ENCODE measurements at regions not wholly inside any gene's neighbourhood (a gene's known extent, or its start where the extent isn't known, plus 50 kb on each side); places are given as distances from the start of the nearest gene placed in this dataset.

DNA sequence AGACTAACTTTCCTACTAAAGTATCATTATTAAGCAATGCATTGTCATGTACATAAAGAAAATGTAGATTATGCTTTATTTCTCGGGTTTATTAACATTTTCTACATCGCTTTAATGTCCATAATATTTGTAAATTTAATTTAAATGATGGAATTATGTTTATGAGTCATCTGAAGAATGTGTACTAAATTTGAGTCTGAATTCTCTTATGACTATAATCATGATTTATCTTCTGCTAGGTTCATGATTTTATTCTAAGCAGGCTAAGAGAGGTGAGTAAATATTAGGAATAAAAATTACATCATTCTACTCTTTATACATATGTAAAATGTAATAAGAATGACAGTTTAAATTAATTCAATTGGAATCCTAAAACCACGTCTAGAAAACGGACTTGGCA, 206.3 kb upstream of the NOL4 start:
- TF ChIP-seq, protein P1, sequence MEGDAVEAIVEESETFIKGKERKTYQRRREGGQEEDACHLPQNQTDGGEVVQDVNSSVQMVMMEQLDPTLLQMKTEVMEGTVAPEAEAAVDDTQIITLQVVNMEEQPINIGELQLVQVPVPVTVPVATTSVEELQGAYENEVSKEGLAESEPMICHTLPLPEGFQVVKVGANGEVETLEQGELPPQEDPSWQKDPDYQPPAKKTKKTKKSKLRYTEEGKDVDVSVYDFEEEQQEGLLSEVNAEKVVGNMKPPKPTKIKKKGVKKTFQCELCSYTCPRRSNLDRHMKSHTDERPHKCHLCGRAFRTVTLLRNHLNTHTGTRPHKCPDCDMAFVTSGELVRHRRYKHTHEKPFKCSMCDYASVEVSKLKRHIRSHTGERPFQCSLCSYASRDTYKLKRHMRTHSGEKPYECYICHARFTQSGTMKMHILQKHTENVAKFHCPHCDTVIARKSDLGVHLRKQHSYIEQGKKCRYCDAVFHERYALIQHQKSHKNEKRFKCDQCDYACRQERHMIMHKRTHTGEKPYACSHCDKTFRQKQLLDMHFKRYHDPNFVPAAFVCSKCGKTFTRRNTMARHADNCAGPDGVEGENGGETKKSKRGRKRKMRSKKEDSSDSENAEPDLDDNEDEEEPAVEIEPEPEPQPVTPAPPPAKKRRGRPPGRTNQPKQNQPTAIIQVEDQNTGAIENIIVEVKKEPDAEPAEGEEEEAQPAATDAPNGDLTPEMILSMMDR (IDR thresholded peaks at IDR 0.05), result no peak
- TF ChIP-seq POLR2A (IDR thresholded peaks at IDR 0.05), result no peak
